Adrenal gland (tissue), 5 donors: ENCODE measurements at regions not wholly inside any gene's neighbourhood (a gene's known extent, or its start where the extent isn't known, plus 50 kb on each side); places are given as distances from the start of the nearest gene placed in this dataset.

Experiments
- CTCF ChIP-seq, 6 experiments: fragments of 450-650 bp in 4 of 6; fragments of 200-600 bp in 2 of 6; sonication (generic) in 1 of 6; IDR thresholded peaks; 1 replicate in 5 of 6; 2 replicates in 1 of 6; pipeline versions ENCODE4 v1.5.1 to v1.8.0; 2016 to 2021; ENCODE audit warnings: antibody characterized with exemption in 6 of 6, mild to moderate bottlenecking in 2 of 6, moderate library complexity in 1 of 6
- POLR2A ChIP-seq, 2 donors: fragments of 450-650 bp; IDR thresholded peaks; one replicate each; pipeline ENCODE4 v1.6.1; 2017; ENCODE audit warnings: antibody characterized with exemption in 2 of 2, mild to moderate bottlenecking in 2 of 2, moderate library complexity in 1 of 2
- donor health status: DM: no; HTN: no; CAD: no.

- no peak for TF ChIP-seq CTCF (IDR thresholded peaks at IDR 0.05)
- no peak for TF ChIP-seq POLR2A (IDR thresholded peaks at IDR 0.05)
Measured at GRCh38 chr13:89212186-89212585, 1541.0 kb downstream of the SLITRK5 start.
